DND-41 (cell line): ENCODE measurements at regions not wholly inside any gene's neighbourhood (a gene's known extent, or its start where the extent isn't known, plus 50 kb on each side); places are given as distances from the start of the nearest gene placed in this dataset.

ENCODE experiments used
- ATAC-seq: fragments of 200-7000 bp; cut with Tn5 transposase; 3 replicates; pipeline ENCODE4 v1.9.1; 2021; ENCODE audit warnings: low read depth; ENCODE audit not compliant: insufficient read depth
- DNase-seq: peaks from one replicate; pipeline ENCODE4 v3.0.0-alpha.2; 2020
- H2AFZ ChIP-seq: 2 replicates; pipeline ENCODE4 v1.6.0; 2012; ENCODE audit warnings: low read depth, low read length
- H3K27ac ChIP-seq: 2 replicates; pipeline ENCODE4 v1.5.1; 2012; ENCODE audit warnings: low read length, inconsistent platforms
- H3K27me3 ChIP-seq: fragments of 200-600 bp; sonication (generic); 2 replicates; pipeline ENCODE4 v1.6.0; 2012; ENCODE audit warnings: low read length, mild to moderate bottlenecking, inconsistent platforms; ENCODE audit not compliant: insufficient read depth, poor library complexity
- H3K36me3 ChIP-seq: 2 replicates; pipeline ENCODE4 v1.5.1; 2012; ENCODE audit warnings: low read length, inconsistent platforms; ENCODE audit not compliant: insufficient read depth
- H3K4me1 ChIP-seq: 2 replicates; pipeline ENCODE4 v1.5.1; 2012; ENCODE audit warnings: mild to moderate bottlenecking, low read length; ENCODE audit not compliant: insufficient read depth
- H3K4me2 ChIP-seq: 2 replicates; pipeline ENCODE4 v1.6.0; 2012; ENCODE audit warnings: mild to moderate bottlenecking, moderate library complexity, low read length, inconsistent platforms; ENCODE audit not compliant: insufficient read depth
- H3K4me3 ChIP-seq, 2 experiments: fragments of 200-600 bp in 1 of 2; shearing (Covaris generic) in 1 of 2; 2 replicates each; pipeline ENCODE4 v1.5.1; 2012 to 2016; ENCODE audit warnings: inconsistent platforms in 2 of 2, low read length in 2 of 2, mild to moderate bottlenecking in 2 of 2, low read depth in 1 of 2, moderate library complexity in 1 of 2
- H3K79me2 ChIP-seq: 2 replicates; pipeline ENCODE4 v1.6.0; 2012; ENCODE audit warnings: low read length, inconsistent platforms; ENCODE audit not compliant: insufficient read depth
- H3K9ac ChIP-seq: 2 replicates; pipeline ENCODE4 v1.6.0; 2012; ENCODE audit warnings: low read depth, mild to moderate bottlenecking, inconsistent platforms, low read length, moderate library complexity
- H3K9me3 ChIP-seq: 2 replicates; pipeline ENCODE4 v1.5.1; 2012; ENCODE audit warnings: low read length, moderate library complexity, mild to moderate bottlenecking, inconsistent platforms; ENCODE audit not compliant: insufficient read depth, severe bottlenecking
- H4K20me1 ChIP-seq: 2 replicates; pipeline ENCODE4 v1.6.0; 2012; ENCODE audit warnings: low read length; ENCODE audit not compliant: insufficient read depth
- CTCF ChIP-seq: IDR thresholded peaks from 2 replicates; pipeline ENCODE4 v1.5.1; 2012; ENCODE audit warnings: borderline replicate concordance, low read length, moderate library complexity, mild to moderate bottlenecking; ENCODE audit not compliant: poor library complexity, severe bottlenecking; ENCODE audit errors: extremely low read depth
- EZH2 ChIP-seq: IDR thresholded peaks from 3 replicates; pipeline ENCODE4 v1.6.1; 2012; ENCODE audit warnings: borderline replicate concordance, low read depth, mild to moderate bottlenecking, moderate library complexity, low read length, inconsistent platforms; ENCODE audit not compliant: severe bottlenecking

GRCh38 chr2:42920446-42921146 lies 128.2 kb upstream of the HAAO start:
- H3K27me3 ChIP-seq = no peaks in the 10 kb centered on the region
- DNase-seq (no peak), ATAC-seq (no peak)
- H3K9ac ChIP-seq = no peak overlapping the region
- no peak overlapping the region for H3K4me2 ChIP-seq
- no peak overlapping the region for H2AFZ ChIP-seq
- H3K4me3 ChIP-seq = no peak overlapping the region
- TF ChIP-seq EZH2 (no peak), CTCF (no peak)
- no peaks in the 10 kb centered on the region for H3K4me1 ChIP-seq
- H3K9me3 ChIP-seq = no peaks in the 10 kb centered on the region
- no peak overlapping the region for H3K27ac ChIP-seq
- H3K79me2 ChIP-seq = no peaks in the 10 kb centered on the region
- no peaks in the 10 kb centered on the region for H4K20me1 ChIP-seq
- H3K36me3 ChIP-seq = no peaks in the 10 kb centered on the region

GRCh38 chr2:42918671-42919318 lies 126.4 kb upstream of the HAAO start:
- Histone ChIP-seq H3K27ac (no peak overlapping the region), H3K27me3 (no peaks in the 10 kb centered on the region), H3K79me2 (no peaks in the 10 kb centered on the region), H3K4me1 (no peaks in the 10 kb centered on the region), H3K4me3 (no peak overlapping the region), H4K20me1 (no peaks in the 10 kb centered on the region), H3K4me2 (no peak overlapping the region), H3K9ac (no peak overlapping the region), H2AFZ (no peak overlapping the region), H3K9me3 (no peaks in the 10 kb centered on the region), H3K36me3 (no peaks in the 10 kb centered on the region)
- TF ChIP-seq EZH2 = no peak
- TF ChIP-seq CTCF = no peak
- no peak for ATAC-seq
- no peak for DNase-seq

GRCh38 chr2:42918041-42918440 lies 125.7 kb upstream of the HAAO start:
- Histone ChIP-seq H3K79me2 (no peaks in the 10 kb centered on the region), H3K27ac (no peak overlapping the region), H3K9me3 (no peaks in the 10 kb centered on the region), H3K9ac (no peak overlapping the region), H3K4me2 (no peak overlapping the region), H3K4me3 (no peak overlapping the region), H4K20me1 (no peaks in the 10 kb centered on the region), H2AFZ (no peak overlapping the region), H3K4me1 (no peaks in the 10 kb centered on the region), H3K27me3 (no peaks in the 10 kb centered on the region), H3K36me3 (no peaks in the 10 kb centered on the region)
- ATAC-seq (no peak), DNase-seq (no peak)
- TF ChIP-seq CTCF (no peak), EZH2 (no peak)
